Left cardiac atrium (tissue), 4 donors: ENCODE measurements at regions not wholly inside any gene's neighbourhood (a gene's known extent, or its start where the extent isn't known, plus 50 kb on each side); places are given as distances from the start of the nearest gene placed in this dataset.

Experiments
- ATAC-seq, 2 donors: fragments of 200-7000 bp; cut with Tn5 transposase; one replicate each; pipeline ENCODE4 v1.9.1; 2020; ENCODE audit warnings: mild to moderate bottlenecking in 2 of 2, moderate library complexity in 2 of 2
- DNase-seq: peaks from one replicate; pipeline ENCODE4 v3.0.0-alpha.2; 2020
- intact Hi-C, 2 donors: fragments of 100-400 bp; cut with DNase I; formaldehyde crosslinking; loops; one replicate each; pipeline versions ENCODE4 v1.14.1 to v1.15.1; 2022 to 2023
- donor health status: DM: no; HTN: yes; CAD: no.
- donor health status: DM: no; HTN: yes; CAD: no; lungs with severe emphysema.
- donor health status: DM: yes; HTN: yes; CAD: no.
- donor health status: Dilated cardiomyopathy.

DNA sequence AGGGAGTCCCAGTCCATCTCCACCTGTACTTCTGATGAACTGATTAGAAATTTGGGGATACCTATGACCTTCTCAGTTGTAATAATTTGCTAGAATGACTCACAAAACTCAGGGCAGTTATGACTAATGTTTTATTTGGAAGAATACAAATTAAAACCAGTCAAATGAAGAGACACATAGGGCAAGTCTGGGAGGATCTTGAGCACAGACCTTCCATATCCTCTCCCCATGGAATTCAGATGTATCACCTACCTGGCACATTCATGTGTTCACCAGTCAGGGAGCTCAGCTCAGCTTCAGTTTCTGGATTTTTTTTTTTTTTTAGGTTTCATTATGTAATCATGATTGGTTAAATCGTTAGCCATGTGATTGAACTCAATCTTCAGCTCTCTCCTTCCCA lies 247.7 kb downstream of the VGLL3 start:
- DNase-seq (no peak), ATAC-seq (no peak)
- intact Hi-C loops = no loop called here

DNA sequence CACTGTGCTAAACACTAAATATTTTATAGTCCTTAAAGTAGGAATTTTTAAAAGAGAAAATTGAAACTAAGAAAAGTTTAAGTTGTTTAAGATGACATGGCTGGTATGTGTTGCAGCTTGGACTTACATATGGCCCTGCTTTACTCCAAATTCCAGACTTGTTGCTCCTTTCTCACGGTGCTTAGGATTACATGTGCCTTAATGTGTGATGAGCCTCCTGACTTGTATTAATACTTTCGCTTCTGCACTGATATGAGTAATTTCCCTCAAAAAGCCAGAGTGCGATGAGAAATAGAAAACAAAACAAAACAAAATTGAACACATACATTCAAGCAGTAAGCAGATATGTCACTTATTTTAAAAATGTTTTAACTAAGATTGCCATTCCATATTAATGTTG lies 250.2 kb downstream of the VGLL3 start:
- ATAC-seq (no peak), DNase-seq (no peak)
- intact Hi-C loops = no loop called here

DNA sequence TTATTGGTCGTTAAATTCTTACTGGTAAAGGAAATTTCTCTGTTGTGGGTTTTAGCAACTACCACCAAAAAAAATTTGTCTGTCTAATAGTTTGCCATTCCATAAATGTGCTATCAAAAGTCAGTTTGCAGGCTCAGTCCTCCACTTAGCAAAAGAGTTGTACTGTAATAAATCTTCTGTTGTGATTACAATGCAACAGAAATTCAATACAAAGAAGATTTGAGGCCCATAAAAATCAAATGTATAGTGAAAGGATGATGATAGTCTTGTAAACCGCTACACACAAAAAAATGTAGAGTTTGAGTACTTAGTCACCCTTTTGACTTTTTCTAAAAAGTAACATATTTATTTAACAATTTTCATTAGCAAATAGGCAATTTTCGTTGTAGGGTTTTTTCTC lies 251.7 kb downstream of the VGLL3 start:
- intact Hi-C loops = no loop called here
- no peak for DNase-seq
- ATAC-seq = no peak

DNA sequence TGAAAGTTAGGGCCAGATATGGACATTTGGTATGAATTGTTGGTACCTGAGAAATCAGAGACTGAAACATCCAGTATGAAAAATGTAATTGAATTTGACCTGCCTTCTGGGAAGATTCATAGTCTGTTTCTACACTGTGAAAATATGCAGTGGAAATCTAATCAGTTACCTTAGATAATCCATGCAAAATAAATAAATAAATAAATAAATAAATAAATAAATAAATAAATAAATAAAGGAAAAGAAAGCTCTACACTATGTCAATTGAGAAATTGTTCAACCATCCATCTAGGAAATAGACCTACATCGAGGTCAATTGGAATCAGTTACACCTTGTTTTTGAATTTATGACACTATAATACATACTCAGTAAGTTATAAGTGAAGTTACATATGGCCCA lies 252.3 kb downstream of the VGLL3 start:
- intact Hi-C loops = no loop called here
- no peak for ATAC-seq
- no peak for DNase-seq

DNA sequence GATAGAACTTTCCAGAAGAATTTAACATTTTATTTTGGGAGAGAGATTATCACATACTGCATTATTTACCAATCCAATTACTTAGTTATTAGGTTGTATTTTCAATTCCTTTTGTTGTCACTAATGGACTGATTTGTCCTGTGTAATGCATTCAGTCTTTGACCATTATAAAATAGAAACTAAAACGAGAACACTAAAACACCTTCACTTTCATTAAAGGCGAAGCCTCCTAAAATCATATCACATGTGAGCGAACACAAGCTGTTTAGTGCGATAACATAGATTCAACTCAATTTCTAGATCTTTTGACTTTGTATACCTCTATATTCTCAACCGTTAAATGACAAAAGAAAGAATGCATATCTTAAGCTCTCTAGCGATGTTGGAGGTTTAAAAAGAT lies 253.4 kb downstream of the VGLL3 start:
- no peak for ATAC-seq
- intact Hi-C loops = no loop called here
- DNase-seq = no peak

DNA sequence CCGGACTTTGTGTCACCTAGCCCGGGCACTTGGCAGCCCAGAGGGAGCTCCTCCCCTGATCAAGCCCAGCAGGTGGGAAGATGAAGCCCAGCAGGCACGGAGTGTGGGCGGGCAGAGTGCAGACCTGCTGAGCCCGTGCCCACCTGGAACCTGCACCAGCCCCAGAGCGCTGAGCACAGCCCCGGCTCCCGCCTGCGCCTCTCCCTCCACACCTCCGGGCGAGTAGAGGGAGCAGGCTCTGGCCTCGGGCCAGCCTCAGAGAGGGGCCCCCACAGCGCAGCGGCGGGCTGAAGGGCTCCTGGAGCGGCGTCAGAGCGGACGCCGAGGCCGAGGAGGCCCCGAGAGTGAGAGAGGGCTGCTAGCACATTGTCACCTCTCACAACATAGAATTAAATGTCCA lies 257.7 kb downstream of the VGLL3 start:
- ATAC-seq = no peak
- intact Hi-C loops = no loop called here
- DNase-seq = peak; percentile 9

DNA sequence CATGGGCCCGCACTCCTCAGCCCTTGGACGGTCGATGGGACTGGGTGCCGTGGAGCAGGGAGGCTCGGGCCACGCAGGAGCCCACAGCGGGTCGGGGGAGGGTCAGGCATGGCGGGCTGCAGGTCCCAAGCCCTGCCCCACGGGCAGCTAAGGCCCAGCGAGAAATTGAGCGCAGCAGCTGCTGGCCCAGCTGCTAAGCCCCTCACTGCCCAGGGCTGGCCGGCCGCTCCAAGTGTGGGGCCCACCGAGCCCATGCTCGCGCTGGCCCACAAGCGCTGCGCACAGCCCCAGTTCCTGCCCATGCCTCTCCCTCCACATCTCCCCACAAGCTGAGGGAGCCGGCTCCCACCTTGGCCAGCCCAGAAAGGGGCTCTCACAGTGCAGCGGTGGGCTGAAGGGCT lies 259.4 kb downstream of the VGLL3 start:
- no peak for ATAC-seq
- intact Hi-C loops = no loop called here
- peak; percentile 11 for DNase-seq

DNA sequence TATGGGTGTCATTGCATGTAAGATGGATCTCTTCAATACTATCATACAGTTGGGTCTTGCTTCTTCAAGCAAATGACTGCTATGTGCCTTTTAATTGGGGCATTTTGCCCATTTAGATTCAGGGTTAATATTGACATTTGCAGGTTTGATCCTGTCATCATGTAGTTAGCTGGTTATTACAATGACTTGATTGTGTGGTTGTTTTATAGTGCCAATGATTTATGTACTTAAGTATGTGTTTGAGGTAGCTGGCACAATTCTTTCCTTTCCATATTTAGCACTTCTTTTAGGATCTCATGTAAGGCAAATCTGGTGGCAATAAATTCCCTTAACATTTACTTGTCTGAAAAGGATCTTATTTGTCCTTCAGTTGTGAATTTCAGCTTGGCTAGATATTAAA lies 267.5 kb downstream of the VGLL3 start:
- intact Hi-C loops = no loop called here
- no peak for ATAC-seq
- no peak for DNase-seq

DNA sequence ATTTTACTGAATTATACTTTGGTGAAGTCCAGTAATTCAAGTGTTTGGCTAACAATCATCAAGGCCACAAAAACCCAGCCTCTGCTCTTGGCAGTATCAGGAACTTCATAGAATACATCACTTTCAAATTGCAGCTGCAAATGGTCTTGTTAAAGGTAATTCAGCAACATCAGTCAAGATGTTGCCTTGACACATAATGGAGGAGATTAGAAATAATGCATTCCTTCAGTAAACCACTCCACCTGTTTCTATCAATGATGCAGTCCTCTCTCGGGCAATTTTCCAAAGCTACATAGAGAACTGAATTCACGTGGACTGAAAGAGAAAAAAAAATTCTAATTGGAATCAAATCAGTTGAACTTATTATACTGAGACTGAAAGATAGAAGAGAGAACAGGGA lies 279.3 kb downstream of the VGLL3 start:
- no peak for DNase-seq
- no peak for ATAC-seq
- intact Hi-C loops = no loop called here

DNA sequence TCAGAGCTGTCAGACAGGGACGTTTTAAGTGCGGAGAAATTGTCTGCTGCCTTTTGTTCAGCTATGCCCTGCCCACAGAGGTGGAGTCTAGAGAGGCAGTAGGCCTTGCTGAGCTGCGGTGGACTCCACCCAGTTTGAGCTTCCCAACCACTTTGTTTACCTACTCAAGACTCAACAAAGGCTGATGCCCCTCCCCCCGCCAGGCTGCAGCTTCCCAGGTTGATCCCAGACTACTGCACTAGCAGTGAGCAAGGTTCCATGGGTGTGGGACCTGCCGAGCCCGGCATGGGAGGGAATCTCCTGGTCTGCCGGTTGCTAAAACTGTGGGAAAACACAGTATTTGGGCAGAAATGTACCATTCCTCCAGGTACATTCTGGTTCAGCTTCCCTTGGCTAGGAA lies 282.1 kb downstream of the VGLL3 start:
- DNase-seq (no peak), ATAC-seq (no peak)
- intact Hi-C loops = no loop called here

DNA sequence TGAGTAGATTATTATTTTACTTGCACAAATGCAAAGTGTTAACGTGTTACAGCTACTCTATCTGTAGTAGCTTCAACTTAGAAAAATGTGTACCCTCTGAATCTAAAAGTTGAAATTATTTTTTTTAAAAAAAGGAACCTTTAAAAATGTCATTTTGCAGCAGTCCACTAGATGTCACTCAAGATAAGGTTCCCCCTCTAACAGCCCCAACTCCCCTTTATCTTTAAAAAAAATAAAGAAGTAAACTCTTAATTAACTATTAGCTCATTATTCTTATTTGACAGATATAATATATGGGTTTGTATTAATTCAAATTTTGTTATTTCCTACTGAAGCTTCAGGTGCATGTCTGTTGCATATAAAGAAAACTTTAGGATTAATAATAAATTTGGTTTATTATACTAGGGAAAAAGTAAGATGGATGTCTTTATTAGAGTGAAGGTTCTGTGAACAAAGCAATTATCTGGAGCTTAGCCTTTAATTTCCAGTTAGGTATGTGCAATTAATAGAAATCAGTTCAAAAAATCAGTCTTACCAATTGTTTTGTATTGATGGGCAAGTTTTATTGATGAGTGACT lies 288.5 kb downstream of the VGLL3 start:
- intact Hi-C loops = no loop called here
- no peak for ATAC-seq
- no peak for DNase-seq

DNA sequence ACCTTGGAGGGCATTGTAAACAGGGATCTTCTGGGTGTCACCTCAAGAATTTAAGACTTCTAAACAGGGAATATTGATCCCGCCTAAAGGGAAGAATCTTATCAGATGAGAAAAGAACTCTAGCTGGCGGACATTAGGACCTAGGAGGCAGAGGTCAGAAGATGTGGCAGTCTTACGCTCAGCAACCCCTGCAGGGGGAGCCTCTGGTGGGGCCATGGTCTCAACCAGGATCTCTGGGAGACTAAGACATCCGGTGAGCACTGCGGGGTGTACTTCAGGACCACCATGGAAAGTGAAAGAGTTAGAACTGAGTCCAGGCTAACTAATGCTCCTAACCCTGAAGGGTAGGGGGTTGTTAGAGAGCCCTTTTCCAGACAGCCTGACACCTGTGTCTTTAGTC lies 295.2 kb downstream of the VGLL3 start:
- ATAC-seq (no peak), DNase-seq (no peak)
- intact Hi-C loops = no loop called here

DNA sequence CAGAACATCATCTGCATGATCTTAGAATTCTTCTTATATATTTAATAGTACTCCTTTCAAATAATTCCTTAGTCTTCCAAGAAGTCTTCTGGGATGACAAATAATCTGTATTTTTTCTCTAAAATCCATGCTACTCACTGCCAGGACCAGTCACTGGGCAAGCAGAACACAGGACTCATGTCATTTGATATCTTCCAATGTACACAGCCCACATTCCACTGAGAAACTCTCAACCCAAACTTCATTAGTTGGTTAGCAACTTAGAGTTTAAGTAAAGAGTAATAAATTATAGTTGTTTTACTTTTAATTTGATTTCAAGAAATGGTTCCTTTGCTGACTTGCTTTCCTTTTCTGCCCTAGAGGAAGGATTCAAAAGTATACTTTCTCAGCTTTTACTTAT lies 317.0 kb downstream of the VGLL3 start:
- ATAC-seq = no peak
- DNase-seq = no peak
- intact Hi-C loops = no loop called here

DNA sequence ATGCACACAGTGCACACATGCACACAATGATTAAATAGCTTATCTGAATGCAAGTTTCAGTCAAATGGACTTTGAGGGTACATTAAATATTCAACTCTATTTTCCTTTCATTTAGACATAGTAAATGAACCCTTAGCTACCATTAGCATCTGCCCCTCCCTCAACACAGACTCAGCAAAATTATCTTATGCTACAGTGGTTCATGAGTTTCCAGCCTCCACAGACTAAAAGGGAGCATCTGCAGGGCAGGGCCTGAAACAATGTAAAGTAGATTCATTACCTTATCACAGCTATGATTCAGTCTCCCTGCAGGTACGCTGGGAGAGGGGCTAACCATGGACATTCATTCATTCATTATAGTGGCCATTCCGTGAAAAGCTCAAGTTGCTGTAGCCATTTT lies 329.1 kb downstream of the VGLL3 start:
- DNase-seq (no peak), ATAC-seq (no peak)
- intact Hi-C loops = no loop called here

DNA sequence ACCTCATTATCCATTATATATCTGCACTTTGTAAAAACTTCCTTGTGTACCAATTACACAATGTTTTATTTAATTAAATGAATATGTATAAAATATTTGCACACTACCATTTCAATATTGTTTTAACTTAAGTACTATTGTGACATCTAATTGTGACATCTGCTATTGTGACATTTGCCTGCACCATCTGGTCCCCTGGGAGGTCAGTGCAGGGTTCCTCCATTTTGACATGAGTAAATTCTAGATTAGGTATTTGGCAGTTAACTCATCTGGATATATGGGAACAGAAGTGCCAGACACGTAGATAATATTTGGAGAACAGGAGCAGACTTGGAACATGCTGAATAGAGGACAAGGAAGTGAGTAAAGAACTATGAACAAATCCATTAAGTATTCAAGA lies 332.1 kb downstream of the VGLL3 start:
- no peak for ATAC-seq
- DNase-seq = no peak
- intact Hi-C loops = no loop called here

DNA sequence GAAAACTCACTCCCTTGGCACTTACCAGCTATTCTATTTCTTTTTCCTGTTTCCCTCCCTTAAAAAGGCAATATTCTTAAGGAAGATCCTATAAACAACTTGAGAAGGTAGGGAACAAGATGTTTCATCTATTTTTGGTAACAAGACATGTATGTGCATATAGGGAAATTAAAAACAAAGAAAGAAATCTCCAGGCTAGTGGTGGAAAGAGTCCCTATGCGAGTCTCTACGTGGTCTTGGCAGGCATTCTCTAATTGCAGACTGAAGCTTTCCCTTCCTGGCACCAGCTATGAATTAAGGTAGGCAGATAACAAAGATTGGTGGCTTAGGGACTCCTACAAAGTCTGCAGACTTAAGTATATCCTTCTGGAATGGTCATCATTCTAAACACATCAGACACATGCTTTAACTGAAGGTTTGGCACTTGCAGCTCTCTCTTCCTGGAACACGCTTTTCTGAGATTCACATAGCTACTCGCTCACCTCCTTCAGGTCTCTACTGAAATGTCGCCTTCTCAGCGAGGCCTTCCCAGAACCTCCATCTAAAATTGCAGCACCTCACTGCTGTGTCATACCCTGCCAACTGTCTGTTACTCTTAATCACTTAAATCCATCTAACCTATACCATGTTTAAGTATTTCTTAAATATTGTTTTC lies 336.0 kb downstream of the VGLL3 start:
- ATAC-seq = no peak
- intact Hi-C loops = no loop called here
- DNase-seq = no peak

DNA sequence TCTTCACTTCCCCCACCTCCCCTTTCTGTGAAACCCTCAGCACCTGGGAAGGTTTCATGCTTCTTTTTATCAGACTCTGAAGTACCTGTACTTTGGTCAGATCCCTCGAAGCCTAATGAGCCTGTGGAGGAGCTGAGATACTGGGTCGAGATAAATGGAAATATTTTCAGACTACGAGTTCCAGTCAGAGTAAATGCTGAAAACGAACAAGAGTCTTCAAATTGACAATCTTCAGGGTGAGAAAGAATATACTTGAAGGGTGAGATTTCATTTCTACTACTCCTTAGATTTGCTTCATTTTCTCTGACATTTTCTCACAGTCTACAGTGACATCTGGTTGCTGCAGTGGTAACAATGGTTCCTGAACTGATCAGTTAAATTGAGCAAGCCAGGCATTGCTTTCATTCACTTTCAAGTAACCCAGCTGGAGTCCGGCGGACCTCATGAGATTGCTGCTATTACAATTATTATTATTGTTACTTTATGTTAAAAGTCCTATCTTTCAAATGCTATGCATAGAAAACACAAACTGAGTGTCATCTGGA lies 337.2 kb downstream of the VGLL3 start:
- no peak for DNase-seq
- intact Hi-C loops = no loop called here
- ATAC-seq = no peak

DNA sequence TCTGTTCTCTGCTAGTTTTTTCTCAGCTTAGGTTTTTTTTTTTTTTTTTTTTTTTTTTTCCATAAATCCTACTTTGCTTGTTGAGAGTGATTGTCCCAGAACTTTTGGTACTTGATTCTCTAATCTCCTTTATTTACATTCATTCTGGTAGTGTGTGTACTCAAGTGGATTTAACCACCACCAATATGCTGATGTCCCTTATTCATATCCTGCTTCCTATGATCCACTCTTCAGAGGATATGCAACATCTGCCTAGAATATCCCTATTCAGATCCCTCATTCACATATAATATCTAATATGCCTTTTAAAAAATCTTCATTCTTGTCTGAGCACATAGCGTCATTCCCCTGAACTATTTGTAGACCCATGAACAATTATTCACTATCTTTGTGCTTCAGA lies 342.9 kb downstream of the VGLL3 start:
- no peak for ATAC-seq
- intact Hi-C loops = no loop called here

DNA sequence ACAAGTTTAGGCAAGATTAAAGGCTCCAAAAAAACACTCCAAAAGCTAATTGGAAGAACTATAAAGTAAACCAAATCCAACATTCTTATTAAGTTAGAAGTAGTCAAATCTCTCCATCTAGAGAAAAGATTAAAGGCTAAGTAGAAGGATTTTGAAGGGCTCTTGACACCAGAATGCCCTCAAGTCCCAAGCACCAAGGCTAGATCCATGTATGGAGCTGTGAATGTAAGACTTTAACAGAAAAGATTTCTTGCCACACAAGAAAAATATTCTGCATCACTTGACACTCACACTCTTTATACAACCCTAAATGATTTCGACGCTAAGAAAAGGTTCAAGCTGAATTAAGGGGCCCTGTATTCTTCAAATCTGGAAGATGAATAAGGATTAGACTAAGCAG lies 345.2 kb downstream of the VGLL3 start:
- ATAC-seq = no peak
- no peak for DNase-seq
- intact Hi-C loops = no loop called here

More for the DNA sequence above, 342.9 kb downstream of the VGLL3 start:
- DNase-seq = no peak

DNA sequence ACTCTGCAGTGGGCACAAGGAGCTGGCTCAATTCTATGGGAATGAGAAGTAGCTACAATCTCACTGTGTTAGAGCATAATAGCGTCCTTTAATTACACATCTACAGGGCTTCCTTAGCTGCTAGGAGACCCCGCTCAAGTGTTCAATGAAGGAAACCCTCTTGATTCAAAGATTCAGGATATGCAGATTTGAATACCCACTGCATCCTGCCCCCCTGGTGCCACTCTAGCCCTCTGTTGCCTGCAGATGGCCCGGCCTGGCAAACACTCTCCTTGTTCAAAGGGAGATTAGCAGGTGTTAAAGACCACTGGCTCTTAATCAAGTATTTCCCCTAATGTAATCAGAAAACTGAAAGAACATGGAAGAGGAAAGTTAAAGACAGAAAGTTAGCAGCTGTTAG lies 356.6 kb downstream of the VGLL3 start:
- ATAC-seq (no peak), DNase-seq (no peak)
- intact Hi-C loops = no loop called here

DNA sequence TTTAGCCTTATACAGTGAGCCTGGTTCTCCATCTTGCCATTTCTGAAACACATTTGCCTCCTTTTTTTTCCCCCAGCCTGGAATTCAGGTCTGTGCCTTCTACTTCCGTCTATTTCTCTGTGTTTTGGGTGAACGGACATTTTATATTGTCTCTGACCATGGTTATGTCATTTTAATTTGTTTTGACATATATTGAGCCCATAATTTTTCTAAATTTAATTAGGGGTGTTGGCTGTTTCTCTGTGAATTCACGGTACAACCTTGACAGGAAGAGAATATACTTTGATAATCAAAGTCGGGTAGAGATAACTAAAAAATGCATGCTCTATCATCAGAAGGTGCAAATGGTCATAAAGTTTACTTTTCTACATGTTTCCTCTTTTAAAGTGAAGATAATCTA lies 361.4 kb downstream of the VGLL3 start:
- ATAC-seq (no peak), DNase-seq (no peak)
- intact Hi-C loops = no loop called here

DNA sequence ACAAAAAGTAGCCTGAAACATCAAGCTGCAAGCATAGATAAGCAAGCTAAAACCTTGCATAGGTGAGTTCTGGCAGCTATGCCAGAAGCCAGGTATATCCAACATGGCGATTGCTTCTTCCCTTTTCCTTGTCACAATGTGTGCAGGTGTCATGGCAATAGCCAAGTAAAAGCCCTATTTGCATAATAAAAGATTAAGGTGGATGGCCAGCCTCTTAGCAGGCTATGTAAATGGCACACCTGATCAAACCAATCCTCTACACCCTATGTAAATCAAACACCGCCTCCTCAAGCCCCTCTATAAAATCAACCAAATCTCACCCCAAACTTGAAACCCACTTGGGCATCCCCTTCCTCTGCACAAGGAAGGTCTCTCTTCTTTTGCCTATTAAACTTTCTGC lies 366.8 kb downstream of the VGLL3 start:
- DNase-seq = no peak
- ATAC-seq = no peak
- intact Hi-C loops = no loop called here
